ENCODE measurements at regions not wholly inside any gene's neighbourhood (a gene's known extent, or its start where the extent isn't known, plus 50 kb on each side); places are given as distances from the start of the nearest gene placed in this dataset.

DNA sequence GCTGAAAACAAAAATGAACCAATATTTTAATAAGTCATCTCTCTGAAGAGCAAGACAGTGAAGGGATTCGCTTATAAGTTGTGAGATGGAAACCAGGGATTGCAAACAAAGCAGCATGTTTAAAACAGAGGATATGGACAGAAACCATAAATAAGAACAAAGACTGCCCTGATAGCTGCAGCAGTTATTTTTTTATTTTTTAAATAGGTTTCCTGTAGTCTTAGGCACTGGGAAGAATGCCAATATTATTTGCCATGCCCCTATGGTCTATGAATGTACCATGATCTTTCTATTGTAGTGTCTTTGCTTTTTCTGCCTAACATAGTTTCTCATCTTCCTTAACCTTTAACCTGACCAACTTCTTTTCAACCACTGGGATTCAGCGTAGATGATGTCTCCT lies 1334.0 kb upstream of the NRXN1 start:
- DNase-seq, result no peak
- TF ChIP-seq CTCF (IDR thresholded peaks at IDR 0.05), result no peak
- intact Hi-C loops (cut with DNase I), result no loop called here

DNA sequence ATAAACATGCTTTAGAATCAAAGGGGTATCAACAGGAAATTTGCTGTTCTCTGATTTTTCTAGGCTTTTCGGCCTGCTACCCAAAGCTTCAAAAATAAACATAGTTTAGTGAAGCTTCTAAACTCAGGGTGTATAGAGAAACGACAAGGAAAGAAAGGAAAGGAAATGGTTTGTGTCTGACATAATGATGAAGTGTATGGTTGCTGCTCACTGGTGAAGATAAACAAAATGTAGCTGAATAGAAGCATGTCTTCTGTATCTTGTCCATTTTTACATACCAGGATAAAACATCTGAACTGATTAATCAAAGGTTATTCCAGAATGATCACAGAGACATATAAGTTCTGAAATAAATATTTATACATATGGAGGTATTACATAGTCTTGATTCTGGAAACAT lies 1324.6 kb upstream of the NRXN1 start:
- H3K4me3 ChIP-seq, result no peak overlapping the region
- no peaks in the 10 kb centered on the region for H3K36me3 ChIP-seq
- H3K9me3 ChIP-seq, result no peaks in the 10 kb centered on the region
- no peak overlapping the region for H3K27ac ChIP-seq
- intact Hi-C loops (cut with DNase I), result no loop called here
- no peaks in the 10 kb centered on the region for H3K27me3 ChIP-seq (ENCODE audit: low read depth)
- H3K4me1 ChIP-seq, result no peaks in the 10 kb centered on the region
- TF ChIP-seq CTCF (IDR thresholded peaks at IDR 0.05), result no peak
- ATAC-seq (no peak), DNase-seq (no peak)

More for the DNA sequence above, 1334.0 kb upstream of the NRXN1 start:
- H3K9me3 ChIP-seq, result no peaks in the 10 kb centered on the region
- H3K27me3 ChIP-seq (ENCODE audit: low read depth), result no peaks in the 10 kb centered on the region
- H3K27ac ChIP-seq, result no peak overlapping the region
- H3K4me3 ChIP-seq, result no peak overlapping the region
- no peak for ATAC-seq
- H3K4me1 ChIP-seq, result no peaks in the 10 kb centered on the region
- H3K36me3 ChIP-seq, result no peaks in the 10 kb centered on the region

DNA sequence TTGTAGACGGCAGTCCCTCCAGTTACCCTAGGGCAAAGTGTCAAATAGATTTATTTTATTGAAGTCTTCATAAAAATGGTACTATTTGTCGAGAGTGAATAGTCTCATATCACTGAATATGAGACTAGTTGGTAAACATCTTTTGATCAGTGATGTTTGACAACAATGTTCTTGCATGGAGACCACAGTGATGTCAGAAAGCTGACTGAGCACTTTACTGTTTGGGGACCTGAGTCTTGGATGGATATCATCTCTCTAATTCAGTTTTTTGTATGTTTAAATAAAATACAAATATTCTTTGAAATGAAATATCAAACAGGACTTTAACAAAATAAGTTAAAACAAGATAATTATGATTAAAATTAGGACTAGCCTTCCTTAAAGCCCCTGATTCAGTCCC lies 1315.4 kb upstream of the NRXN1 start:
- H3K4me3 ChIP-seq, result no peak overlapping the region
- intact Hi-C loops (cut with DNase I), result no loop called here
- ATAC-seq, result no peak
- DNase-seq, result no peak
- H3K9me3 ChIP-seq, result no peaks in the 10 kb centered on the region
- no peaks in the 10 kb centered on the region for H3K4me1 ChIP-seq
- no peaks in the 10 kb centered on the region for H3K27me3 ChIP-seq (ENCODE audit: low read depth)
- no peak for TF ChIP-seq CTCF (IDR thresholded peaks at IDR 0.05)
- H3K36me3 ChIP-seq, result no peaks in the 10 kb centered on the region
- H3K27ac ChIP-seq, result no peak overlapping the region

DNA sequence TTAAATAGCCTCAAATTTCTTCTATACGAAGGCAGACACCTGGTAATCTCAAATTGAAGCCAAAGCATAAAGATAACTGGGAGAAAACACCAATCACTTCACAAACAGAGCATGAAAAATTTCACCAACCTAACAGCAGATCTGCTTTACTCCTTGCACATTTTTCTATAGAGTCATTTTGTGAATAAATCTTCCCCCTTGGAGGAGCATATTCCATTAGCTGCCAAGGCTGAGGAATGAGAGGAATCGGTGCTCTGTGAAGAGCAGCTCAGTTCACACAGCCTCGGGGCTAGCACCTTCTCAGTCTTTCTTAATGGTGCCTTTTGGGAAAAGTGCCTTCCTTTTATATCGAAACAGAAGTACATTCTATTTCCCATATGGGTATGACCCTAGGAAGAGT lies 1313.7 kb upstream of the NRXN1 start:
- H3K4me3 ChIP-seq, result no peak overlapping the region
- no peaks in the 10 kb centered on the region for H3K27me3 ChIP-seq (ENCODE audit: low read depth)
- no peak for ATAC-seq
- no peaks in the 10 kb centered on the region for H3K4me1 ChIP-seq
- H3K27ac ChIP-seq, result no peak overlapping the region
- no peaks in the 10 kb centered on the region for H3K36me3 ChIP-seq
- H3K9me3 ChIP-seq, result no peaks in the 10 kb centered on the region
- TF ChIP-seq CTCF (IDR thresholded peaks at IDR 0.05), result no peak
- DNase-seq, result no peak
- intact Hi-C loops (cut with DNase I), result no loop called here

- no peak for TF ChIP-seq CTCF (IDR thresholded peaks at IDR 0.05)
Observed at GRCh38 chr2:52345082-52345481, 1313.2 kb upstream of the NRXN1 start.

DNA sequence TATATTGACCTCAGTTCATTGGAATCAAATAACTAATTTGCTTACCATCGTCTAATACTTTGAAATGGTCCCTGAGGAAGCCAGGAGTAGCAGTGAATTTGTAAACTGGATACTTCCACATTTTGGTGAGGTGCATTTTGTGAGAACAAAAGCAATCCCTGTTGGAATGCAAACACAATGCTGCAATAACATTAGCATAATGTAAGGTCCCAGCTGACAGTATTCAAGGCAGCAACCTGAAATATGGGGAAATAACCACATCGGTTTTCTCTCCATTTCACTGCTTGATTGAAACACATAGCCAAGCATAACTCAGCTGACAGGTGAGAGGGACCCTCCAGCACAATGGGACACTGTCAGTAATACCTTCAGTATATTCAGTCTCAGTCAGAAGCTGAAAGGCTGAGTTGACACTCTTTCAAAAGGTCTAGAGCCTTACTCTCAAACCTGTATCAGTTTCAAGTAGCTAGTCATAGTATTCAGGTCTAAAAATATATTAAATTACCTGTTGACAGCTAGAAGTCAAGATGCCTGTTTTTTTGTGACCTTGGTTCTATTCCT lies 1311.9 kb upstream of the NRXN1 start:
- DNase-seq (no peak), ATAC-seq (no peak)
- TF ChIP-seq CTCF (IDR thresholded peaks at IDR 0.05), result no peak
- no peaks in the 10 kb centered on the region for H3K4me1 ChIP-seq
- no peaks in the 10 kb centered on the region for H3K27me3 ChIP-seq (ENCODE audit: low read depth)
- no peaks in the 10 kb centered on the region for H3K9me3 ChIP-seq
- intact Hi-C loops (cut with DNase I), result no loop called here
- H3K4me3 ChIP-seq, result no peak overlapping the region
- H3K36me3 ChIP-seq, result no peaks in the 10 kb centered on the region
- H3K27ac ChIP-seq, result no peak overlapping the region

More at GRCh38 chr2:52345082-52345481, 1313.2 kb upstream of the NRXN1 start:
- Histone ChIP-seq H3K36me3 (no peaks in the 10 kb centered on the region), H3K27ac (no peak overlapping the region), H3K9me3 (no peaks in the 10 kb centered on the region), H3K4me1 (no peaks in the 10 kb centered on the region), H3K27me3 (ENCODE audit: low read depth) (no peaks in the 10 kb centered on the region), H3K4me3 (no peak overlapping the region)
- intact Hi-C loops (cut with DNase I), result no loop called here
- DNase-seq, result no peak
- ATAC-seq, result no peak
